Aorta (tissue), 5 donors: ENCODE measurements at regions not wholly inside any gene's neighbourhood (a gene's known extent, or its start where the extent isn't known, plus 50 kb on each side); places are given as distances from the start of the nearest gene placed in this dataset.

ENCODE experiments used
- ATAC-seq: fragments of 200-7000 bp; cut with Tn5 transposase; one replicate; pipeline ENCODE4 v1.9.1; 2022; ENCODE audit warnings: moderate library complexity; ENCODE audit not compliant: low FRiP score
- DNase-seq, 2 donors: peaks; one replicate each; pipeline ENCODE4 v3.0.0-alpha.2; 2020
- H3K27ac ChIP-seq, 2 donors: one replicate each; pipeline ENCODE4 v1.5.1; 2013; ENCODE audit warnings: low read length in 2 of 2, mild to moderate bottlenecking in 2 of 2, moderate library complexity in 2 of 2, control low read depth in 1 of 2, inconsistent platforms in 1 of 2, low read depth in 1 of 2
- H3K27me3 ChIP-seq, 2 donors: one replicate each; pipeline ENCODE4 v1.6.1; 2013; ENCODE audit warnings: control low read depth in 1 of 2, low read length in 1 of 2, mild to moderate bottlenecking in 1 of 2, moderate library complexity in 1 of 2; ENCODE audit not compliant: insufficient read depth in 2 of 2, control insufficient read depth in 1 of 2
- H3K36me3 ChIP-seq, 2 donors: one replicate each; pipeline ENCODE4 v1.6.1; 2013; ENCODE audit warnings: control low read depth in 1 of 2, low read length in 1 of 2, mild to moderate bottlenecking in 1 of 2; ENCODE audit not compliant: insufficient read depth in 2 of 2, control insufficient read depth in 1 of 2
- H3K4me1 ChIP-seq, 2 donors: one replicate each; pipeline ENCODE4 v1.6.1; 2013; ENCODE audit warnings: low read length in 2 of 2, control low read depth in 1 of 2, mild to moderate bottlenecking in 1 of 2, moderate library complexity in 1 of 2; ENCODE audit not compliant: insufficient read depth in 2 of 2, control insufficient read depth in 1 of 2
- H3K4me3 ChIP-seq, 2 donors: one replicate each; pipeline ENCODE4 v1.5.1; 2013; ENCODE audit warnings: low read length in 2 of 2, control low read depth in 1 of 2, mild to moderate bottlenecking in 1 of 2
- H3K9me3 ChIP-seq: one replicate; pipeline ENCODE4 v1.6.1; 2013; ENCODE audit warnings: mild to moderate bottlenecking, low read length; ENCODE audit not compliant: control insufficient read depth
- WGBS, 2 donors: extraction: QIAGEN DNeasy Blood & Tissue Kit; methylation state at CpG; one replicate each; pipeline ENCODE4 v1.1.7; 2013; 5-methylcytosine and 5-hydroxymethylcytosine counted together
- intact Hi-C, 2 donors: fragments of 100-400 bp; cut with DNase I; formaldehyde crosslinking; loops; one replicate each; pipeline versions ENCODE4 v1.14.2 to v1.15.0; 2022
- donor health status: healthy with polysubstance abuse.
- donor health status: Bipolar disorder and iron deficiency.
- donor health status: DM: no; HTN: no; CAD: no.
- donor health status: DM: no; HTN: no; CAD: no.
- donor health status: DM: yes; HTN: yes; CAD: no.

GRCh38 chr1:11352816-11353799 is 80.1 kb downstream of the UBIAD1 start:
- Histone ChIP-seq H3K27ac (no peak overlapping the region), H3K4me3 (no peak overlapping the region), H3K4me1 (no peaks in the 10 kb centered on the region), H3K9me3 (no peaks in the 10 kb centered on the region), H3K36me3 (no peaks in the 10 kb centered on the region), H3K27me3 (peaks cover 0 to 3% of the 10 kb centered on the region in 2 donors)
- intact Hi-C loops, result no loop called here
- DNase-seq (no peak), ATAC-seq (no peak)
- WGBS, 2 donors, result 53 to 60% methylated on average over 20 of the region's 20 CpGs

GRCh38 chr1:11354893-11355553 is 82.0 kb downstream of the UBIAD1 start:
- intact Hi-C loops, result no loop called here
- Histone ChIP-seq H3K36me3 (no peaks in the 10 kb centered on the region), H3K27me3 (peaks cover 0 to 1% of the 10 kb centered on the region in 2 donors), H3K9me3 (no peaks in the 10 kb centered on the region), H3K4me3 (no peak overlapping the region), H3K4me1 (no peaks in the 10 kb centered on the region), H3K27ac (no peak overlapping the region)
- DNase-seq, result no peak
- 23 to 27% methylated on average over 7 of the region's 7 CpGs for WGBS, 2 donors
- no peak for ATAC-seq

GRCh38 chr1:11355559-11356475 is 82.8 kb downstream of the UBIAD1 start:
- intact Hi-C loops, result no loop called here
- no peaks in the 10 kb centered on the region for H3K27me3 ChIP-seq
- 7% methylated on average over 20 to 21 of the region's 21 CpGs for whole genome bisulfite sequencing, 2 donors

GRCh38 chr1:11357276-11357675 is 84.3 kb downstream of the UBIAD1 start:
- 45 to 47% methylated on average over 15 of the region's 15 CpGs for WGBS, 2 donors
- Histone ChIP-seq H3K27ac (no peak overlapping the region), H3K27me3 (no peaks in the 10 kb centered on the region), H3K4me3 (no peak overlapping the region), H3K36me3 (no peaks in the 10 kb centered on the region), H3K9me3 (no peaks in the 10 kb centered on the region), H3K4me1 (no peaks in the 10 kb centered on the region)
- no peak for DNase-seq
- intact Hi-C loops, result no loop called here
- ATAC-seq, result no peak

More at GRCh38 chr1:11355559-11356475, 82.8 kb downstream of the UBIAD1 start:
- ATAC-seq, result no peak
- H3K4me3 ChIP-seq, result no peak overlapping the region
- no peak overlapping the region for H3K27ac ChIP-seq
- no peaks in the 10 kb centered on the region for H3K36me3 ChIP-seq
- DNase-seq, result no peak
- no peaks in the 10 kb centered on the region for H3K9me3 ChIP-seq
- H3K4me1 ChIP-seq, result no peaks in the 10 kb centered on the region

- no peaks in the 10 kb centered on the region for H3K36me3 ChIP-seq
- H3K27ac ChIP-seq, result no peak overlapping the region
- no peaks in the 10 kb centered on the region for H3K27me3 ChIP-seq
- no peak for ATAC-seq
- intact Hi-C loops, result no loop called here
- no peaks in the 10 kb centered on the region for H3K4me1 ChIP-seq
- no peak for DNase-seq
- WGBS, 2 donors, result 29 to 35% methylated on average over 6 of the region's 6 CpGs
- H3K9me3 ChIP-seq, result no peaks in the 10 kb centered on the region
- no peak overlapping the region for H3K4me3 ChIP-seq
These were observed 86.0 kb downstream of the UBIAD1 start for GRCh38 chr1:11358984-11359383.

- Histone ChIP-seq H3K27ac (no peak overlapping the region), H3K4me1 (no peaks in the 10 kb centered on the region), H3K4me3 (no peak overlapping the region), H3K27me3 (no peaks in the 10 kb centered on the region), H3K9me3 (no peaks in the 10 kb centered on the region), H3K36me3 (no peaks in the 10 kb centered on the region)
- 25 to 27% methylated on average over 16 of the region's 16 CpGs for WGBS, 2 donors
- intact Hi-C loops, result no loop called here
- ATAC-seq (no peak), DNase-seq (no peak)
These were observed 89.6 kb downstream of the UBIAD1 start for GRCh38 chr1:11362547-11363021.

GRCh38 chr1:11364170-11364569 is 91.2 kb downstream of the UBIAD1 start:
- 62 to 71% methylated on average over 7 of the region's 7 CpGs for WGBS, 2 donors
- H3K36me3 ChIP-seq, result no peaks in the 10 kb centered on the region
- H3K4me1 ChIP-seq, result no peaks in the 10 kb centered on the region
- intact Hi-C loops, result no loop called here
- H3K9me3 ChIP-seq, result no peaks in the 10 kb centered on the region
- no peak overlapping the region for H3K27ac ChIP-seq
- no peak overlapping the region for H3K4me3 ChIP-seq
- DNase-seq, result no peak
- no peak for ATAC-seq
- no peaks in the 10 kb centered on the region for H3K27me3 ChIP-seq

GRCh38 chr1:11365744-11366387 is 92.9 kb downstream of the UBIAD1 start:
- H3K36me3 ChIP-seq, result no peaks in the 10 kb centered on the region
- 80 to 81% methylated on average over 9 of the region's 9 CpGs for WGBS, 2 donors
- no peaks in the 10 kb centered on the region for H3K4me1 ChIP-seq
- no peaks in the 10 kb centered on the region for H3K9me3 ChIP-seq
- ATAC-seq, result no peak
- no peak overlapping the region for H3K27ac ChIP-seq
- no peak overlapping the region for H3K4me3 ChIP-seq
- no peaks in the 10 kb centered on the region for H3K27me3 ChIP-seq
- intact Hi-C loops, result no loop called here
- no peak for DNase-seq
